ENCODE measurements at regions not wholly inside any gene's neighbourhood (a gene's known extent, or its start where the extent isn't known, plus 50 kb on each side); places are given as distances from the start of the nearest gene placed in this dataset.

DNA sequence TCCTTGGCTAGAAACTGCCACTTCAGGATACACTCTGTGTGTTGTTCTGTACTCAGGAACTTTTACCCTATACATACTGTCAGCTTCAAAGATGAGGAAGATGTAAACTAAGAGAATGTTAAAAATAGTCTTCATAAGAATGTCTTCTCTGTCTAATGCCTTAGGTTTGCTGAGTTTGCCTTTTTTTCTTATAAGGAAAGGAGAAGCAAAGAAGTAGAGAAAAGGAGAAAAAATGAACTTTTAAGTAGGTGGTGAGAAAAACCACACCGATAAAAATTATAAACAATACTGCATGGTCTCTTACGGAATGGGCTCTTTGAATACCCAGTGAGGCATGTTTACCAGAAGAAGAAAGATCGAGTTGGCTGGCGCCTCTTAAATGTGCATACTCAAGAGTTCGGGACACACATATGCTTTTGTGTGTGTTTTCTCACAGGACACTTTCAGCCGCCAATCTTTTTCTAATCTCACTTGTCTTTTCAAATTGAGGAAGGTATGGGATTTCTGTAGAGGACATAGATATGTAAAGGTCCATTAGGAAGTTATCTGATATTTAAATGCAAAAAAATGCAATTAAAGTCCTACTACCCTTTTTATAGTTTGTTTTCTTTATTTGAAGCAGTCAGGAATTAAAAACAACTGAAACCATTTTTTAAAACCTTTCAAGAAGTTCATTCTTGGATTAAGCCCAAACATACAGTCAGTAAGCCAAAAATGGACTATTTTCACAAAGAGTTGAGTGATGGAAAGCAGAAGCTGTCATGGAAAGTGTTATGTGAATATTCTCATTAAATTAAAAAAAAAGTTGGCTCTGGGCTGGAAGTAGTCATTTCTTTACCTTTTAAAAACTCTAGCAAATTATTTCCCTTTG lies 100.6 kb upstream of the MDFIC start:
- H3K4me1 Mint-ChIP-seq = peaks cover 30% of the 10 kb centered on the region
- H3K4me3 Mint-ChIP-seq = no peak overlapping the region
- H3K9me3 Mint-ChIP-seq = peaks cover 8% of the 10 kb centered on the region
- peaks cover 4% of the 10 kb centered on the region for H3K36me3 Mint-ChIP-seq (ENCODE audit: low read depth)
- TF ChIP-seq, protein P1, sequence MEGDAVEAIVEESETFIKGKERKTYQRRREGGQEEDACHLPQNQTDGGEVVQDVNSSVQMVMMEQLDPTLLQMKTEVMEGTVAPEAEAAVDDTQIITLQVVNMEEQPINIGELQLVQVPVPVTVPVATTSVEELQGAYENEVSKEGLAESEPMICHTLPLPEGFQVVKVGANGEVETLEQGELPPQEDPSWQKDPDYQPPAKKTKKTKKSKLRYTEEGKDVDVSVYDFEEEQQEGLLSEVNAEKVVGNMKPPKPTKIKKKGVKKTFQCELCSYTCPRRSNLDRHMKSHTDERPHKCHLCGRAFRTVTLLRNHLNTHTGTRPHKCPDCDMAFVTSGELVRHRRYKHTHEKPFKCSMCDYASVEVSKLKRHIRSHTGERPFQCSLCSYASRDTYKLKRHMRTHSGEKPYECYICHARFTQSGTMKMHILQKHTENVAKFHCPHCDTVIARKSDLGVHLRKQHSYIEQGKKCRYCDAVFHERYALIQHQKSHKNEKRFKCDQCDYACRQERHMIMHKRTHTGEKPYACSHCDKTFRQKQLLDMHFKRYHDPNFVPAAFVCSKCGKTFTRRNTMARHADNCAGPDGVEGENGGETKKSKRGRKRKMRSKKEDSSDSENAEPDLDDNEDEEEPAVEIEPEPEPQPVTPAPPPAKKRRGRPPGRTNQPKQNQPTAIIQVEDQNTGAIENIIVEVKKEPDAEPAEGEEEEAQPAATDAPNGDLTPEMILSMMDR (IDR thresholded peaks at IDR 0.05; ENCODE audit: unreplicated experiment in 3 of 3) = no peak
- H3K27ac Mint-ChIP-seq = peak overlapping the region; percentile 28 to 71 (median 29)
- no peaks in the 10 kb centered on the region for H3K27me3 Mint-ChIP-seq (ENCODE audit: low read depth)

DNA sequence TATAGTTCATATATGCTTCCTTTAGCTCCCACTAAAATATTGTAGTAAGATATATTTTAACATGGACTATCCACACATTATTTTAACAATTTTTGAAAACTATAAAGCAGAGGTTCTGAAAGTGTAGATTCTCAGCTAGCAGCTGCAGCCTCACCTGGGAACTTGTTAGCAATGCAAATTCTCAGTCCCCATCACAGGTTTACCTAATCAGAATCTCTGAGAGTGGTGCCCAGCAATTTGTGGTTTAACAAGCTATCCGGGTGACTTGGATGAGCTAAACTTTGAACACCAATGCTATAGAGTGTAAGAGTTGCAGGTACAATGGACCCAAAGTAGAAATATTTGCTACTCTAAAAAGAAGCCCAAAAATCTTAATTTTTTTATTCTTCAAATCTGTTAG lies 99.8 kb upstream of the MDFIC start:
- peaks cover 30% of the 10 kb centered on the region for H3K4me1 Mint-ChIP-seq
- peaks cover 4% of the 10 kb centered on the region for H3K36me3 Mint-ChIP-seq (ENCODE audit: low read depth)
- H3K27me3 Mint-ChIP-seq (ENCODE audit: low read depth) = no peaks in the 10 kb centered on the region
- peaks cover 8% of the 10 kb centered on the region for H3K9me3 Mint-ChIP-seq
- no peak overlapping the region for H3K4me3 Mint-ChIP-seq
- TF ChIP-seq, protein P1 (IDR thresholded peaks at IDR 0.05; ENCODE audit: unreplicated experiment in 3 of 3) = no peak
- H3K27ac Mint-ChIP-seq = peak overlapping the region in 1 of 3 experiments; percentile 71

DNA sequence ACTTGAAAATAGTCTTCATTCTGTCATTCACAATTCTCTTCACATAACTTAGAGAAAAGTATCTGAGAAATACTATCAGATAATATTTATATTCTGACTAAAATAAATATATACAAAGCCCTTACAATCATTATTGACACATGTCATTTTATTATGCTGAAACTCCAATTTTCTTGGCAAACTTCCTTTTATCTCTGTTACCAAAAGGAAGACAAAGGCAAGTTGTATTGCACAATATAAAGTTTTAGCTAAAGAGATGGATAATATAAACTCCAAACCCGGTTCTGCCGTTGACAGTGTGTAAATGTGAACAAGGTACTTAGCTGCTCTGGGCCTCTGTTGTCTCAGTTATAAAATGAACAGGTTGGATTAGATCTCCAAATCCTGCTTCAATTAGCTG lies 99.0 kb upstream of the MDFIC start:
- Mint-ChIP-seq H3K9me3 (peaks cover 14% of the 10 kb centered on the region), H3K4me3 (no peak overlapping the region), H3K4me1 (peaks cover 30% of the 10 kb centered on the region), H3K27me3 (ENCODE audit: low read depth) (no peaks in the 10 kb centered on the region), H3K36me3 (ENCODE audit: low read depth) (peaks cover 4% of the 10 kb centered on the region), H3K27ac (no peak overlapping the region)
- TF ChIP-seq, protein P1 (IDR thresholded peaks at IDR 0.05; ENCODE audit: unreplicated experiment in 3 of 3) = no peak

DNA sequence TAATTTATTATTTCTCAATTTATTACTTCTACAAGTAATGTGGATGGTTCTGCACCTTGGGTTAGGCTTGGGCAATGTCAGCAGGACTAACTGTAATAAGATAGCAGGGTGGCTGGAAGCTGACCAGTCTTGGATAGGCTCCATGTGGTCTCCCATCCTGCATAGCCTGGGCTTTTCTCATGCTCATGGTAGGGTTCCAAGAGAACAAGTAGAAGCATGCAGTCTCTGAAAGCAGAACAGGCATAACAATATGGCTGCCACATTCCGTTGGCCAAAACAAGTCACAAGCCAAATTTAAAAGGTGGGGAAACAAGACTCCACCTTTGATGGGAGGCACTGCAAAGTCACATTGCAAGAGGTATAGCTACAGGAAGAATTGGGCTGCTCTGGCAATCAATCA lies 98.6 kb upstream of the MDFIC start:
- H3K36me3 Mint-ChIP-seq (ENCODE audit: low read depth) = peaks cover 4% of the 10 kb centered on the region

DNA sequence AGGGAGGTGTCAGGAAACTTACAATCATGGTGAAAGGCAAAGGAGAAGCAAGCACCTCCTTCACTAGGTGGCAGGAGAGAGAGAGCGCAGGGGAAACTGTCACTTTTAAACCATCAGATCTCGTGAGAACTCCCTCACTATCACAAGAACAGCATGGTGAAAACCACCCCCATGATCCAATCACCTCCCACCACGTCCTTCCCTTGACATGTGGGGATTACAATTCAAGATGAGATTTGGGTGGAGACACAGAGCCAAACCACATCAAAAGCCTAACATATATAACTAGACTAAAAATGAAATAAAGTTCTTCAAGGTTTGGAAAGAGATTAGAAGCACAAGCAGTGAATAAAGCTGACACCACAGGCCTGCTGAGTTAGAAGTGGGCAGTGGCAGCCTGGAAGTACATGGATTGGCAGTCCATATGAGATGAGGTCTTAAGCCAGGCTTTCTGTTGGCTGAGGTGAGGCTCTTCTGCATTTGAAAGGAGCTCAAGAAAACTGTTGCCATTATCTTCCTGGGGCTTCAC lies 96.4 kb upstream of the MDFIC start:
- Mint-ChIP-seq H3K27me3 (ENCODE audit: low read depth) (no peaks in the 10 kb centered on the region), H3K4me3 (no peak overlapping the region), H3K36me3 (ENCODE audit: low read depth) (peaks cover 4% of the 10 kb centered on the region), H3K9me3 (peaks cover 18% of the 10 kb centered on the region), H3K4me1 (peaks cover 13% of the 10 kb centered on the region), H3K27ac (no peak overlapping the region)
- TF ChIP-seq, protein P1 (IDR thresholded peaks at IDR 0.05; ENCODE audit: unreplicated experiment in 3 of 3) = no peak

More for the DNA sequence above, 98.6 kb upstream of the MDFIC start:
- Mint-ChIP-seq H3K9me3 (peaks cover 18% of the 10 kb centered on the region), H3K27ac (no peak overlapping the region), H3K4me3 (no peak overlapping the region), H3K4me1 (peaks cover 30% of the 10 kb centered on the region), H3K27me3 (ENCODE audit: low read depth) (no peaks in the 10 kb centered on the region)
- TF ChIP-seq, protein P1 (IDR thresholded peaks at IDR 0.05; ENCODE audit: unreplicated experiment in 3 of 3) = no peak

All from nephron (organoid).